Activated CD4-positive, alpha-beta T cell treated with anti-CD3 and anti-CD28 coated beads, Interleukin-2, amount 10 ng/mL, durations not matched to agents 7 days and 5 days (primary cell): ENCODE measurements at regions not wholly inside any gene's neighbourhood (a gene's known extent, or its start where the extent isn't known, plus 50 kb on each side); places are given as distances from the start of the nearest gene placed in this dataset.
"Not testable (repeated sequence)": the region's sequence is repeated elsewhere in the genome, so short reads cannot be mapped to it uniquely, and the experiment has no call there.

Source experiments
- CTCF ChIA-PET: fragments of 350-600 bp; sonication (Branson Sonifier 250); formaldehyde crosslinking; loops from one replicate; lab custom pipeline; 2021; ENCODE audit warnings: antibody characterized with exemption; lab: Charles Lee
- POLR2A ChIA-PET: fragments of 350-600 bp; sonication (Branson Sonifier 250); formaldehyde crosslinking; loops from one replicate; lab custom pipeline; 2021; ENCODE audit warnings: antibody characterized with exemption; lab: Charles Lee
- DNase-seq: peaks from one replicate; pipeline ENCODE4 v3.0.0-alpha.2; 2020
- H3K27ac Mint-ChIP-seq: one replicate; pipeline ENCODE4 v1.8.0; 2021; ENCODE audit warnings: mild to moderate bottlenecking, moderate library complexity, mixed read lengths
- H3K27me3 Mint-ChIP-seq: one replicate; pipeline ENCODE4 v1.8.0; 2021; ENCODE audit warnings: mixed read lengths
- H3K36me3 Mint-ChIP-seq: one replicate; pipeline ENCODE4 v1.8.0; 2021; ENCODE audit warnings: low read depth, mixed read lengths
- H3K4me1 Mint-ChIP-seq: one replicate; pipeline ENCODE4 v1.8.0; 2021; ENCODE audit warnings: mixed read lengths
- H3K4me3 Mint-ChIP-seq: one replicate; pipeline ENCODE4 v1.8.0; 2021; ENCODE audit warnings: mild to moderate bottlenecking, moderate library complexity, mixed read lengths
- H3K9me3 Mint-ChIP-seq: one replicate; pipeline ENCODE4 v1.8.0; 2021; ENCODE audit warnings: mixed read lengths

DNA sequence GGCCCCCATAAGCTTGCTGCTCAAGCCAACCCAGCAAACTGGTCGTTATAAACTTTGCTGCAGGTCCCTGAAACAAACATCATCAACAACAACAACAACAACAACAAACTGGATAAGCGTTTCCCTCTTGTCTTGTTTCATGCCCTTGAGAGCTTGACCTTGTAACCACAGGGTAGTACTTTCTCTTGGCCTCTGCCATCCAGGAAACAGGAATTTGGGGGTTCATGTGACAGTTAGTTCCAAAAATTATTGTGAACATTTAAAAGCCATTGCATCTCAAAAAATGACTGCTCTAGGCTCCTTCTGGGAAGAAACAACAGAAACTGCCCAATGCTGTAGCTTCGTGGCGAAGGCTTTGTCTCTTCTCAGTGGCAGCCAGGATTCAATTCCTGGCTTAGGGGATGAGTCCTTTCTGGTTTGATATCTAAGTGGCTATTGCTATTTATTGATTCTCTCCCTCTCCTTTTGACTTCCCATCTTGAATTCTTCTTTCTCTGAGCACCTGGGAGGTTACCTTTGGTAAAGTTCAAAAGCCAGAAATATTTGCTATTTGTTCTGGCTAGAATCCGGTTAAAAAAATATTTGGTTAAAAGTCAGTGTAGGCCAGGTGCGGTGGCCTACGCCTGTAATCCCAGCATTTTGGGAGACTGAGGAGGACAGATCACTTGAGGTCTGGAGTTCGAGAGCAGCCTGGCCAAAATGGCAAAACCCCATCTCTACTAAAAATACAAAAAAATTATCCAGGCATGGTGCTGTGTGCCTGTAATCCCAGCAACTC is 52.0 kb upstream of the CPM start:
- no peaks in the 10 kb centered on the region for H3K4me1 Mint-ChIP-seq
- ChIA-PET POLR2A (no interaction called here), CTCF (no interaction called here)
- no peak overlapping the region for H3K4me3 Mint-ChIP-seq
- peaks cover 23% of the 10 kb centered on the region for H3K9me3 Mint-ChIP-seq
- no peak overlapping the region for H3K27ac Mint-ChIP-seq
- DNase-seq = no peak
- peaks cover 5% of the 10 kb centered on the region for H3K27me3 Mint-ChIP-seq
- H3K36me3 Mint-ChIP-seq = no peaks in the 10 kb centered on the region

DNA sequence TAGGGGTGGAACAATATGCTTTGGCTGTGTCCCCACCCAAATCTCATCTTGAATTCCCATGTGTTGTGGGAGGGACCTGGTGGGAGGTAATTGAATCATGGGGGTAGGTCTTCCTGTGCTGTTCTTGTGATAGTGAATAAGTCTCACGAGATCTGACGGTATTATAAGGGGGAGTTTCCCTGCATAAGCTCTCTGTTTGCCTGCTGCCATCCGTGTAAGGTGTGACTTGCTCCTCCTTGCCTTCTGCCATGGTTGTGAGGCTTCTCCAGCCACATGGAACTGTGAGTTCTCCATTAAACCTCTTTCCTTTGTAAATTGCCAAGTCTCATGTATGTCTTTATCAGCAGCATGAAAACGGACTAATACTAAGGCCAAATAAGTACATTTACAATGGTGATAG is 64.6 kb upstream of the CPM start:
- peaks cover 13% of the 10 kb centered on the region for H3K9me3 Mint-ChIP-seq
- CTCF ChIA-PET, H3K27me3 Mint-ChIP-seq, H3K4me3 Mint-ChIP-seq, H3K4me1 Mint-ChIP-seq, H3K36me3 Mint-ChIP-seq, POLR2A ChIA-PET, DNase-seq, H3K27ac Mint-ChIP-seq: not testable (repeated sequence)

- POLR2A ChIA-PET = no interaction called here
- Mint-ChIP-seq H3K27me3 (peaks cover 7% of the 10 kb centered on the region), H3K36me3 (no peaks in the 10 kb centered on the region), H3K27ac (no peak overlapping the region), H3K9me3 (peaks cover 13% of the 10 kb centered on the region), H3K4me1 (no peaks in the 10 kb centered on the region), H3K4me3 (no peak overlapping the region)
- CTCF ChIA-PET = no interaction called here
- DNase-seq = no peak
Measured at GRCh38 chr12:68998041-68998440, 65.1 kb upstream of the CPM start.

GRCh38 chr12:69000074-69000473 is 67.1 kb upstream of the CPM start:
- peaks cover 12% of the 10 kb centered on the region for H3K9me3 Mint-ChIP-seq
- no peaks in the 10 kb centered on the region for H3K36me3 Mint-ChIP-seq
- DNase-seq = no peak
- POLR2A ChIA-PET = no interaction called here
- no peak overlapping the region for H3K4me3 Mint-ChIP-seq
- peaks cover 3% of the 10 kb centered on the region for H3K27me3 Mint-ChIP-seq
- no peak overlapping the region for H3K27ac Mint-ChIP-seq
- H3K4me1 Mint-ChIP-seq = no peaks in the 10 kb centered on the region
- CTCF ChIA-PET = no interaction called here

GRCh38 chr12:69000540-69001243 is 67.7 kb upstream of the CPM start:
- peaks cover 12% of the 10 kb centered on the region for H3K9me3 Mint-ChIP-seq
- H3K4me1 Mint-ChIP-seq = no peaks in the 10 kb centered on the region
- no peak overlapping the region for H3K27ac Mint-ChIP-seq
- ChIA-PET CTCF (no interaction called here), POLR2A (interaction anchor here (0.6 kb wide), 1 partner anchor 70 kb away, joined by 3 read pairs; no protein-coding TSS in a partner anchor)
- no peak for DNase-seq
- no peaks in the 10 kb centered on the region for H3K36me3 Mint-ChIP-seq
- peaks cover 3% of the 10 kb centered on the region for H3K27me3 Mint-ChIP-seq
- H3K4me3 Mint-ChIP-seq = no peak overlapping the region

- Mint-ChIP-seq H3K27me3 (peaks cover 4% of the 10 kb centered on the region), H3K27ac (no peak overlapping the region), H3K4me3 (no peak overlapping the region), H3K36me3 (no peaks in the 10 kb centered on the region), H3K9me3 (peaks cover 12% of the 10 kb centered on the region), H3K4me1 (no peaks in the 10 kb centered on the region)
- ChIA-PET CTCF (interaction anchor here (1.0 kb wide), 1 partner anchor 13 kb away, joined by 3 read pairs; no protein-coding TSS in a partner anchor), POLR2A (no interaction called here)
- no peak for DNase-seq
Measured at GRCh38 chr12:69001251-69001650, 68.3 kb upstream of the CPM start.

DNA sequence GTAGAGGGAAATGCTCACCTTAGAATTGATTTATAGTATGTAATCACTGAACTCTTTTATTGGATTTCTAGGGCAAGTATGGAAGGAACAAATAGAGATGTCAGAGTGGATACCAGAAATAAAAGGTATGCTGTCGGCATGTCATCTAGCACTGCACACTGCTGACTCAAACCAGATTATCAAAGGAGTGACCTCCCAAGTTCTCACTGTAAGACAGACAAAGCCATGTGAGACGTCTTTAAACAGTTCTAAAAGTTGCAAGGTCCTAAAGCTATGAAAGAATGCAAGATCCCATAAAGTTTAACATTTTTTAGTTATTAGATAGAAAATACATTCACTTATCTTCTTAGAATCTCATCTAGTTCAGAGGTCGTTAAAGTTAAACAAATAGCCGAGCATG is 70.0 kb upstream of the CPM start:
- Mint-ChIP-seq H3K27me3 (peaks cover 5% of the 10 kb centered on the region), H3K4me1 (peaks cover 3% of the 10 kb centered on the region), H3K27ac (no peak overlapping the region), H3K4me3 (no peak overlapping the region), H3K36me3 (no peaks in the 10 kb centered on the region), H3K9me3 (peaks cover 4% of the 10 kb centered on the region)
- DNase-seq = no peak
- ChIA-PET POLR2A (no interaction called here), CTCF (no interaction called here)

DNA sequence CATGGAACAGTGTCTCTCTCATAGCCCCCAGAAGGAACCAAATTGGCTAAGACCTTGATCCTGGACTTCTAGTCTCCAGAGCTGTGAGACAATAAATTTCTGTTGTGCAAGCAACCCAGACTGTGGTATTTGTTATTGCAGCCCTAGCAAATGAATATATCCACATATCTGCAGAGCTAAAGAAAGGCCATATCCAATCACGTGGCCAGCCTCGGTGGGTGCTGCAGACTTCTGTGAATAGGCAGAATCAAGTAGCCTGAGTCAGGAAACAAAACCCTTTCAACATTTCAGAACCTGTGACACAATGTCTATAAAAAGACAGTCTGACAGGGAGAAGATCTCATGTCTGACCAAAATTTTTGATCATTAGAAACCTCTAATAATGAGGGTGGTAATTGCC is 71.0 kb upstream of the CPM start:
- Mint-ChIP-seq H3K27ac (no peak overlapping the region), H3K4me1 (peaks cover 3% of the 10 kb centered on the region), H3K9me3 (peaks cover 4% of the 10 kb centered on the region), H3K36me3 (no peaks in the 10 kb centered on the region), H3K27me3 (peaks cover 7% of the 10 kb centered on the region), H3K4me3 (no peak overlapping the region)
- ChIA-PET POLR2A (no interaction called here), CTCF (no interaction called here)
- no peak for DNase-seq

DNA sequence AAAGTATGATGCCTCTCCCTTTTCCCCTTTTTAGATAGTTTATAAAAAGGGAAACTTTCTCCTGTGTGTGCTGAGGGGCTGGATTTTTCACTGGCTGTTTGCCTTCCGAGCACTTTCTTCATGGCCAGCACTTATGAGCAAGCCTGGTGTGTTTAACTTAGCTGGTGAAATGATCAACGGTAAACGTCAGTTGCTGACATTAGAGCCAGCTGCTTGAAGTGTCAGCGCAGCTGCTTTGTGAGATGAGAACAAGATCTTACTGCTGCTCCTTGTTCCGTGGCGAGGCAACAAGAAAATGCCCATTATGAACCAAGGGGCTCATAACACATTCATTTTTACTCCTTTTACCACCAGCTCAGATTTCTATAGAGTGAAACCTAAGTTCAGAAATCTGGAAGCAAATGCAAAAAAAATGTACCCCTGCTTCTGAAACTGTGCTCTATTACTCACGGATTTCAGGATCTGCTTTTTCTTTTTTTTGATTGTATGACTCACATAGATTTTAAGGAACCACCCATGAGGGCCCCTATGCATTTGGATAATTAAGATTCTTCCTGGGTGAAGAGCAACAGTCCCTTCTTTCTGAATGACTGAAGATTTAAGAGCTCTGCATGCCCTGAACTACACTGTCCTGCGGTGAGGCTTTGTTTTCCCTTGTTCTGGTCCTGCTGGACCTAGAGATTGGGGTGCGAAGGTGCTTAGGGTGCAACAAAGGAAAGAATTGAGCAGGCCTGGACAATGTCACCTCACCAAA is 74.3 kb upstream of the CPM start:
- H3K4me3 Mint-ChIP-seq = no peak overlapping the region
- POLR2A ChIA-PET = interaction anchor here (0.9 kb wide), 1 partner anchor 162 kb away, joined by 3 read pairs; no protein-coding TSS in a partner anchor
- H3K27ac Mint-ChIP-seq = no peak overlapping the region
- peaks cover 7% of the 10 kb centered on the region for H3K27me3 Mint-ChIP-seq
- H3K4me1 Mint-ChIP-seq = peaks cover 3% of the 10 kb centered on the region
- CTCF ChIA-PET = interaction anchor here (1.0 to 1.5 kb wide), 2 partner anchors 105 to 130 kb away, joined by 3 read pairs; no protein-coding TSS in a partner anchor
- no peaks in the 10 kb centered on the region for H3K36me3 Mint-ChIP-seq
- no peak for DNase-seq
- H3K9me3 Mint-ChIP-seq = no peaks in the 10 kb centered on the region

GRCh38 chr12:69007855-69008351 is 74.9 kb upstream of the CPM start:
- ChIA-PET CTCF (interaction anchor here (1.5 kb wide), 1 partner anchor 130 kb away, joined by 3 read pairs; no protein-coding TSS in a partner anchor), POLR2A (no interaction called here)
- no peaks in the 10 kb centered on the region for H3K36me3 Mint-ChIP-seq
- peaks cover 3% of the 10 kb centered on the region for H3K4me1 Mint-ChIP-seq
- no peak for DNase-seq
- H3K4me3 Mint-ChIP-seq = no peak overlapping the region
- peaks cover 7% of the 10 kb centered on the region for H3K27me3 Mint-ChIP-seq
- H3K9me3 Mint-ChIP-seq = no peaks in the 10 kb centered on the region
- no peak overlapping the region for H3K27ac Mint-ChIP-seq

DNA sequence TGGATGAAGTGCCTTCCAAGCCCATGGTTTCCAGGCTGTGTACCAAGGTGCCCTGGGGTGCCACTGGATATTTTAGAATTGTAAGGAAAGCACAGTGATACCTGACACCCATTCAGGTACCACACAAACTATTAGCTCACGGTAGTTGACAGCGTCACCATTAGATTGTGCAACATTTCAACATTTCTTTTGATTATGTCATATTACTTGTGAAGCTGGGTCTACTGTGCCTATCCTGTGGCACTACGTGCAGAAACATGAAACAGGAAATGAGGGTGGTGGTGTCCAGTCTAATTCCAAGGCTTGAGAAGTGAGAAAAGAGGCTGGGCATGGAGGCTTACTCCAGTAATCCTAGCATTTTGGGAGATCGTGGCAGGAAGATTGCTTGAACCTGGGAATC is 75.5 kb upstream of the CPM start:
- Mint-ChIP-seq H3K36me3 (no peaks in the 10 kb centered on the region), H3K4me3 (no peak overlapping the region), H3K9me3 (no peaks in the 10 kb centered on the region), H3K27me3 (peaks cover 7% of the 10 kb centered on the region), H3K4me1 (peaks cover 3% of the 10 kb centered on the region), H3K27ac (no peak overlapping the region)
- ChIA-PET CTCF (interaction anchor here (0.6 to 1.5 kb wide), 3 partner anchors 40 to 146 kb away, joined by 3 to 4 read pairs (median 3); no protein-coding TSS in a partner anchor), POLR2A (no interaction called here)
- DNase-seq = no peak

GRCh38 chr12:69014047-69014446 is 81.1 kb upstream of the CPM start:
- DNase-seq = no peak
- H3K36me3 Mint-ChIP-seq = no peaks in the 10 kb centered on the region
- H3K4me1 Mint-ChIP-seq = no peaks in the 10 kb centered on the region
- CTCF ChIA-PET = interaction anchor here (1.3 kb wide), 1 partner anchor 12 kb away, joined by 3 read pairs; no protein-coding TSS in a partner anchor
- peaks cover 4% of the 10 kb centered on the region for H3K27me3 Mint-ChIP-seq
- H3K27ac Mint-ChIP-seq = no peak overlapping the region
- H3K9me3 Mint-ChIP-seq = no peaks in the 10 kb centered on the region
- H3K4me3 Mint-ChIP-seq = no peak overlapping the region
- POLR2A ChIA-PET = no interaction called here
